Keratinocyte (primary cell): ENCODE measurements at regions not wholly inside any gene's neighbourhood (a gene's known extent, or its start where the extent isn't known, plus 50 kb on each side); places are given as distances from the start of the nearest gene placed in this dataset.
"Not testable (repeated sequence)": the region's sequence is repeated elsewhere in the genome, so short reads cannot be mapped to it uniquely, and the experiment has no call there.

Experiments
- DNase-seq: peaks from one replicate; pipeline ENCODE4 v3.0.0-alpha.2; 2011; ENCODE audit warnings: low read depth, missing footprints, low spot score
- FAIRE-seq: peaks from 2 replicates; lab custom pipeline; 2011; peaks lifted over from hg19 to GRCh38; lab: Jason Lieb, UNC
- H2AFZ ChIP-seq: 2 replicates; pipeline ENCODE4 v1.6.0; 2012; ENCODE audit warnings: low read length, control low read depth, inconsistent platforms; ENCODE audit not compliant: control insufficient read depth
- H3K27ac ChIP-seq: 2 replicates; pipeline ENCODE4 v1.5.1; 2011; ENCODE audit warnings: low read length; ENCODE audit not compliant: control insufficient read depth, insufficient read depth
- H3K27me3 ChIP-seq: 3 replicates; pipeline ENCODE4 v1.6.0; 2011; ENCODE audit warnings: low read length; ENCODE audit not compliant: control insufficient read depth, insufficient read depth; ENCODE audit errors: extremely low read depth
- H3K36me3 ChIP-seq, 2 experiments: 2 replicates in 1 of 2; 3 replicates in 1 of 2; pipeline ENCODE4 v1.5.1; 2011; ENCODE audit warnings: low read length in 2 of 2, mild to moderate bottlenecking in 1 of 2; ENCODE audit not compliant: control insufficient read depth in 2 of 2, insufficient read depth in 2 of 2; ENCODE audit errors: extremely low read depth in 1 of 2
- H3K4me1 ChIP-seq: 3 replicates; pipeline ENCODE4 v1.5.1; 2011; ENCODE audit warnings: low read length; ENCODE audit not compliant: control insufficient read depth, insufficient read depth; ENCODE audit errors: extremely low read depth
- H3K4me2 ChIP-seq: 3 replicates; pipeline ENCODE4 v1.6.0; 2011; ENCODE audit warnings: low read depth, low read length; ENCODE audit not compliant: control insufficient read depth, insufficient read depth; ENCODE audit errors: extremely low read depth
- H3K4me3 ChIP-seq, 3 experiments: fragments of 200-600 bp in 1 of 3; sonication (generic) in 1 of 3; 2 replicates in 2 of 3; 3 replicates in 1 of 3; pipeline ENCODE4 v1.5.1; 2011 to 2016; ENCODE audit warnings: low read length in 3 of 3, mild to moderate bottlenecking in 3 of 3, control low read depth in 2 of 3, inconsistent platforms in 1 of 3, low read depth in 1 of 3, mixed read lengths in 1 of 3, mixed run types in 1 of 3, moderate library complexity in 1 of 3; ENCODE audit not compliant: control insufficient read depth in 2 of 3, insufficient read depth in 2 of 3; ENCODE audit errors: extremely low read depth in 1 of 3
- H3K79me2 ChIP-seq: 2 replicates; pipeline ENCODE4 v1.6.0; 2012; ENCODE audit warnings: low read length; ENCODE audit not compliant: control insufficient read depth, insufficient read depth
- H3K9ac ChIP-seq: 3 replicates; pipeline ENCODE4 v1.6.0; 2011; ENCODE audit warnings: low read length; ENCODE audit not compliant: control insufficient read depth, insufficient read depth; ENCODE audit errors: extremely low read depth
- H3K9me1 ChIP-seq: 3 replicates; pipeline ENCODE4 v1.6.0; 2011; ENCODE audit warnings: low read length; ENCODE audit not compliant: control insufficient read depth, insufficient read depth; ENCODE audit errors: extremely low read depth
- H3K9me3 ChIP-seq: 2 replicates; pipeline ENCODE4 v1.5.1; 2012; ENCODE audit warnings: low read depth, low read length; ENCODE audit not compliant: control insufficient read depth
- H4K20me1 ChIP-seq: 3 replicates; pipeline ENCODE4 v1.6.0; 2011; ENCODE audit warnings: low read length; ENCODE audit not compliant: control insufficient read depth, insufficient read depth; ENCODE audit errors: extremely low read depth
- dilution Hi-C: fragments of 300-500 bp; cut with MboI; formaldehyde crosslinking; loops from one replicate; pipeline ENCODE4 v1.7.0; 2020; ENCODE audit warnings: low sequenced_read_pairs; ENCODE audit not compliant: extremely low pct_ligation_motif_present

GRCh38 chr1:223948041-223948440 lies 102.3 kb upstream of the TP53BP2 start:
- H3K4me1 ChIP-seq, H3K79me2 ChIP-seq, H3K36me3 ChIP-seq, H3K9me3 ChIP-seq, H2AFZ ChIP-seq, dilution Hi-C loops, H3K4me2 ChIP-seq, H4K20me1 ChIP-seq, H3K27ac ChIP-seq, FAIRE-seq, H3K4me3 ChIP-seq, DNase-seq, H3K27me3 ChIP-seq, H3K9me1 ChIP-seq, H3K9ac ChIP-seq: not testable (repeated sequence)

DNA sequence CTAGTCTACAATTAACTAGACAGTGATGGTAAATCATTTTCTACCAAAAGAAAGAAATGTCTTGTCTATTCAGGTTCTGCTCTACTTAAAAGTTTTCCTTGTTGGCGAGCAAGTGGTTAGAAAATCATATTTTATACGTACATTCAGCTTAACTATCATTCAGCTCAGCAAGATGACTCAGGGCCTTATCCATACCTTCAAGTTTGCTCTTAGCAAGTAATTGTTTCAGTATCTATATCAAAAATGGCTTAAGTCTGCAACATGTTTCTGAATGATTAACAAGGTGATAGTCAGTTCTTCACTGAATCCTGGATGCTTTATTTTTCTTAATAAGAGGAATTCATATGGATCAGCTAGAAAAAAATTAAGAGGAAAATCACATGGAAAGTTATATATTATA lies 90.8 kb upstream of the TP53BP2 start:
- H3K4me3 ChIP-seq, H3K9me1 ChIP-seq, H3K36me3 ChIP-seq, H3K9ac ChIP-seq, H4K20me1 ChIP-seq, H3K4me2 ChIP-seq, H3K4me1 ChIP-seq, H3K79me2 ChIP-seq, dilution Hi-C loops, H2AFZ ChIP-seq, H3K27me3 ChIP-seq, DNase-seq, H3K9me3 ChIP-seq, FAIRE-seq, H3K27ac ChIP-seq: not testable (repeated sequence)

DNA sequence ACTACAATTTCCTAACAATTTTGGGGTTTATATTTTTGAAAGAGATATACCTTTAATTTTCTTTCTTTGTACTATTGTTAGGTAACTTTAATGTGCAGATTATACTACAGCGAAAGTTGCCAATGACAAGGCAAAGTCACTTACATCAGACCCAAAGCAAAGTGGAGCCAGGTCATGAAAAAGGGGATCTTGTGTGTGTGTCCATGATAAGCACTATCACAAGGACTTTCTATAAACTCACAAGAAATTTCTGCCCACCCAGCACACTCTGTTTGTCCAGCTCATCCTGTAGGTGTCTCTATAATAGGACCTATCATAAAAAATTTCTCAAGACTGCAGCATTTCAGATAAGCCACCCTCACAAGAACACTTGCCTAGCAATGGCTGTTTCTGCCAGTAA lies 85.7 kb upstream of the TP53BP2 start:
- H3K27me3 ChIP-seq, FAIRE-seq, H3K27ac ChIP-seq, H3K4me3 ChIP-seq, H3K79me2 ChIP-seq, H3K36me3 ChIP-seq, DNase-seq, H3K9me3 ChIP-seq, dilution Hi-C loops, H3K9me1 ChIP-seq, H3K4me1 ChIP-seq, H2AFZ ChIP-seq, H3K4me2 ChIP-seq, H3K9ac ChIP-seq, H4K20me1 ChIP-seq: not testable (repeated sequence)

GRCh38 chr1:223920805-223921204 lies 75.1 kb upstream of the TP53BP2 start:
- H3K4me2 ChIP-seq, dilution Hi-C loops, H3K79me2 ChIP-seq, H3K36me3 ChIP-seq, H3K9me1 ChIP-seq, H2AFZ ChIP-seq, H3K27me3 ChIP-seq, DNase-seq, H3K4me1 ChIP-seq, H3K9ac ChIP-seq, H4K20me1 ChIP-seq, H3K9me3 ChIP-seq, H3K4me3 ChIP-seq, H3K27ac ChIP-seq, FAIRE-seq: not testable (repeated sequence)

- H3K27ac ChIP-seq, H3K9me1 ChIP-seq, H3K9me3 ChIP-seq, H3K79me2 ChIP-seq, H3K9ac ChIP-seq, H3K27me3 ChIP-seq, H2AFZ ChIP-seq, DNase-seq, H3K36me3 ChIP-seq, FAIRE-seq, H3K4me3 ChIP-seq, H3K4me1 ChIP-seq, H3K4me2 ChIP-seq, H4K20me1 ChIP-seq, dilution Hi-C loops: not testable (repeated sequence)
Observed at GRCh38 chr1:223915476-223915875, 69.7 kb upstream of the TP53BP2 start.
